Keratinocyte (primary cell): ENCODE measurements at regions not wholly inside any gene's neighbourhood (a gene's known extent, or its start where the extent isn't known, plus 50 kb on each side); places are given as distances from the start of the nearest gene placed in this dataset.

ENCODE experiments used
- EZH2 ChIP-seq: IDR thresholded peaks from one replicate; pipeline ENCODE4 v1.6.1; 2012; ENCODE audit warnings: inconsistent platforms, mild to moderate bottlenecking, low read length, moderate library complexity
- TF ChIP-seq, protein P1 (sequence below), 3 experiments: IDR thresholded peaks in 1 of 3; conservative IDR thresholded peaks in 1 of 3; optimal IDR thresholded peaks in 1 of 3; 2 replicates in 2 of 3; 3 replicates in 1 of 3; pipeline versions ENCODE3 to v1.5.1; 2011; ENCODE audit warnings: low read length in 3 of 3, mild to moderate bottlenecking in 3 of 3, moderate library complexity in 2 of 3, control low read depth in 1 of 3, inconsistent platforms in 1 of 3; ENCODE audit not compliant: insufficient read depth in 2 of 3; ENCODE audit errors: extremely low read depth in 1 of 3

DNA sequence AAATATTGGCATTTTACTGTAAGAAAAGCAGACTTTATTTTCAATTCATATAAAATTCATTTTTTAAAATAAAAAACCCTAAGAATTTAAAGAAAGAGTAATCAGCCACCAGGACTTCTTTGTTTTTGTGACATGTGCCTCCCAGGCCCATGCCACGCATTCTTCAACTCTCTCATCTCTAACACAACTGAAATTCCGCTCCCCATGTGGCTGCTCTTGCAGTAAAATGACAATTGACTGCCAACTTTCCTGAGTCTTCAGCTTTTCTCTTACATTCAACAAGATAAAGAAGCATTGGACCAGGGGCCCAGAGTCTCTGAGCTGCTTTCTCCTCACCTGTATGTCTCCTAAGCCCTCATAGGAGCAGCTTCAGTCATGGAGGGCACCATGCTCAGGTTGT, 372.1 kb downstream of the UQCRFS1 start:
- TF ChIP-seq EZH2, result no peak
- TF ChIP-seq, protein P1, sequence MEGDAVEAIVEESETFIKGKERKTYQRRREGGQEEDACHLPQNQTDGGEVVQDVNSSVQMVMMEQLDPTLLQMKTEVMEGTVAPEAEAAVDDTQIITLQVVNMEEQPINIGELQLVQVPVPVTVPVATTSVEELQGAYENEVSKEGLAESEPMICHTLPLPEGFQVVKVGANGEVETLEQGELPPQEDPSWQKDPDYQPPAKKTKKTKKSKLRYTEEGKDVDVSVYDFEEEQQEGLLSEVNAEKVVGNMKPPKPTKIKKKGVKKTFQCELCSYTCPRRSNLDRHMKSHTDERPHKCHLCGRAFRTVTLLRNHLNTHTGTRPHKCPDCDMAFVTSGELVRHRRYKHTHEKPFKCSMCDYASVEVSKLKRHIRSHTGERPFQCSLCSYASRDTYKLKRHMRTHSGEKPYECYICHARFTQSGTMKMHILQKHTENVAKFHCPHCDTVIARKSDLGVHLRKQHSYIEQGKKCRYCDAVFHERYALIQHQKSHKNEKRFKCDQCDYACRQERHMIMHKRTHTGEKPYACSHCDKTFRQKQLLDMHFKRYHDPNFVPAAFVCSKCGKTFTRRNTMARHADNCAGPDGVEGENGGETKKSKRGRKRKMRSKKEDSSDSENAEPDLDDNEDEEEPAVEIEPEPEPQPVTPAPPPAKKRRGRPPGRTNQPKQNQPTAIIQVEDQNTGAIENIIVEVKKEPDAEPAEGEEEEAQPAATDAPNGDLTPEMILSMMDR (optimal IDR thresholded peaks at IDR 0.05 in 1 of 3, IDR thresholded peaks at IDR 0.05 in 1 of 3, conservative IDR thresholded peaks at IDR 0.05 in 1 of 3; ENCODE audit: extremely low read depth in 1 of 3, insufficient read depth in 2 of 3, low read length in 3 of 3), result no peak
